Neural progenitor cell (in vitro differentiated cells): ENCODE measurements at regions not wholly inside any gene's neighbourhood (a gene's known extent, or its start where the extent isn't known, plus 50 kb on each side); places are given as distances from the start of the nearest gene placed in this dataset.

Experiments
- EZH2 ChIP-seq: fragments of 200-600 bp; sonication (generic); IDR thresholded peaks from 2 replicates; pipeline ENCODE4 v1.6.1; 2017; ENCODE audit warnings: antibody characterized with exemption, mild to moderate bottlenecking, moderate library complexity
- EZH2phosphoT487 ChIP-seq: fragments of 200-600 bp; sonication (generic); IDR thresholded peaks from 2 replicates; pipeline ENCODE4 v1.6.1; 2017; ENCODE audit warnings: antibody characterized with exemption
- TF ChIP-seq, protein P1 (sequence below): fragments of 200-600 bp; sonication (generic); IDR thresholded peaks from 2 replicates; pipeline ENCODE4 v1.5.1; 2017; ENCODE audit warnings: antibody characterized with exemption, mild to moderate bottlenecking

DNA sequence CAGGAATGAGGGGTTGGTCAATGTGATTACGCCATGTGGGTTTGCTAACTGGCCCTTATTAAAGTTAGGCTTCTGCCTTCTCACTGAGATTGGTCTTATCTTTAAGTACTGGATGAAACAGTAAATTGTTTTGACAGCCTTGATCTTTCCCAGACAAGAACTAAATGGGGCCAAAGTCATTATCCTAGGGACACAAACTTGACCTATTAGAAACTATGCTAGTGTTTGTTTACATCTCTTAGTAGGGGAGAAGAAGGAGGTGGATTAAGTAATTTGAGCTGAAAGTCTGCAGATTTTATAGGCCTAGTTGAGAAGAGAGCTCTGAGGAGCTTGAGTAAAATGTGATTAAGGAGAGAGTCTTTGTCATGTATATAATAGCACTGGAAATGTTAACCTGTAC lies 386.9 kb downstream of the HTR7 start:
- TF ChIP-seq EZH2 (no peak), EZH2phosphoT487 (no peak)
- TF ChIP-seq, protein P1, sequence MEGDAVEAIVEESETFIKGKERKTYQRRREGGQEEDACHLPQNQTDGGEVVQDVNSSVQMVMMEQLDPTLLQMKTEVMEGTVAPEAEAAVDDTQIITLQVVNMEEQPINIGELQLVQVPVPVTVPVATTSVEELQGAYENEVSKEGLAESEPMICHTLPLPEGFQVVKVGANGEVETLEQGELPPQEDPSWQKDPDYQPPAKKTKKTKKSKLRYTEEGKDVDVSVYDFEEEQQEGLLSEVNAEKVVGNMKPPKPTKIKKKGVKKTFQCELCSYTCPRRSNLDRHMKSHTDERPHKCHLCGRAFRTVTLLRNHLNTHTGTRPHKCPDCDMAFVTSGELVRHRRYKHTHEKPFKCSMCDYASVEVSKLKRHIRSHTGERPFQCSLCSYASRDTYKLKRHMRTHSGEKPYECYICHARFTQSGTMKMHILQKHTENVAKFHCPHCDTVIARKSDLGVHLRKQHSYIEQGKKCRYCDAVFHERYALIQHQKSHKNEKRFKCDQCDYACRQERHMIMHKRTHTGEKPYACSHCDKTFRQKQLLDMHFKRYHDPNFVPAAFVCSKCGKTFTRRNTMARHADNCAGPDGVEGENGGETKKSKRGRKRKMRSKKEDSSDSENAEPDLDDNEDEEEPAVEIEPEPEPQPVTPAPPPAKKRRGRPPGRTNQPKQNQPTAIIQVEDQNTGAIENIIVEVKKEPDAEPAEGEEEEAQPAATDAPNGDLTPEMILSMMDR, result no peak
